ENCODE measurements at regions not wholly inside any gene's neighbourhood (a gene's known extent, or its start where the extent isn't known, plus 50 kb on each side); places are given as distances from the start of the nearest gene placed in this dataset.

GRCh38 chr1:30034105-30034626 lies 689.2 kb downstream of the MATN1 start:
- Histone ChIP-seq H3K4me1 (ENCODE audit: control insufficient read depth, insufficient read depth, low read length) (no peaks in the 10 kb centered on the region), H3K27ac (ENCODE audit: control insufficient read depth, insufficient read depth) (no peak overlapping the region), H3K4me2 (ENCODE audit: control insufficient read depth, insufficient read depth) (no peak overlapping the region), H3K27me3 (replicated peaks in 1 of 2; ENCODE audit: control insufficient read depth in 2 of 2, insufficient read depth in 2 of 2, low read length in 1 of 2) (no peaks in the 10 kb centered on the region; a peak in 1 of 4 replicates), H3K9ac (ENCODE audit: control insufficient read depth, insufficient read depth, low read length) (no peak overlapping the region), H3K4me3 (no peak overlapping the region), H3K9me3 (replicated peaks; ENCODE audit: control insufficient read depth, insufficient read depth, low read length) (no peaks in the 10 kb centered on the region), H3K79me2 (ENCODE audit: control insufficient read depth, insufficient read depth, low read length) (no peaks in the 10 kb centered on the region), H2AFZ (ENCODE audit: control insufficient read depth, low read depth, low read length) (no peak overlapping the region), H4K20me1 (ENCODE audit: control insufficient read depth, insufficient read depth) (no peaks in the 10 kb centered on the region), H3K36me3 (ENCODE audit: control insufficient read depth in 2 of 2, insufficient read depth in 2 of 2, low read length in 1 of 2) (no peaks in the 10 kb centered on the region)
- 19% methylated on average over 11 of the region's 11 CpGs for WGBS (ENCODE audit: insufficient coverage, insufficient replicate concordance, low lambda C conversion rate, missing lambda C conversion rate)
- in situ Hi-C loops (cut with MboI) (no loop called here), intact Hi-C loops (cut with micrococcal nuclease; ENCODE audit: unreplicated experiment) (no loop called here)
- DNase-seq (ENCODE audit: low read depth, low spot score): no peak
- no peak for ATAC-seq
- ChIA-PET SMC1A (ENCODE audit: uncharacterized antibody, unreplicated experiment) (no interaction called here), CTCF (interaction anchor here (0.6 kb wide), 1 partner anchor 691 kb away, joined by 3 read pairs; no protein-coding TSS in a partner anchor), POLR2A (no interaction called here), RAD21 (ENCODE audit: unreplicated experiment) (no interaction called here)
- no peak for FAIRE-seq
- TF ChIP-seq BACH1 (IDR thresholded peaks at IDR 0.05; ENCODE audit: borderline replicate concordance) (no peak), ASH2L (IDR thresholded peaks at IDR 0.05; ENCODE audit: borderline replicate concordance, low read depth) (no peak), CEBPZ (IDR thresholded peaks at IDR 0.05; ENCODE audit: low read depth, low read length) (no peak), TCF7 (IDR thresholded peaks at IDR 0.05; ENCODE audit: borderline replicate concordance) (no peak), CBFB (IDR thresholded peaks at IDR 0.05; ENCODE audit: low read depth) (no peak), ELK1 (IDR thresholded peaks at IDR 0.05; ENCODE audit: low read depth, low read length) (no peak), CEBPB (IDR thresholded peaks at IDR 0.05; ENCODE audit: borderline replicate concordance in 1 of 2, low read depth in 2 of 2, low read length in 2 of 2) (no peak), MEF2B (IDR thresholded peaks at IDR 0.05; ENCODE audit: partially characterized antibody, poor library complexity, severe bottlenecking) (no peak), MLLT1 (IDR thresholded peaks at IDR 0.05) (no peak), HDGF (IDR thresholded peaks at IDR 0.05) (no peak)
- no TSS peak for BruUV-seq (replicated peaks)
